Colonic mucosa (tissue), 4 donors: ENCODE measurements at regions not wholly inside any gene's neighbourhood (a gene's known extent, or its start where the extent isn't known, plus 50 kb on each side); places are given as distances from the start of the nearest gene placed in this dataset.

ENCODE experiments used
- DNase-seq: peaks from one replicate; pipeline ENCODE4 v3.0.0-alpha.2; 2020
- H3K27ac ChIP-seq: fragments of 200-600 bp; one replicate; pipeline ENCODE4 v1.8.0; 2021
- H3K27me3 ChIP-seq: fragments of 200-600 bp; one replicate; pipeline ENCODE4 v1.8.0; 2021
- H3K36me3 ChIP-seq: fragments of 200-600 bp; one replicate; pipeline ENCODE4 v1.8.0; 2021
- H3K4me1 ChIP-seq: fragments of 200-600 bp; one replicate; pipeline ENCODE4 v1.8.0; 2021; ENCODE audit warnings: mild to moderate bottlenecking
- H3K4me3 ChIP-seq: fragments of 200-600 bp; one replicate; pipeline ENCODE4 v1.8.0; 2021
- H3K9ac ChIP-seq, 2 donors: one replicate each; pipeline ENCODE4 v1.7.0; 2013; ENCODE audit warnings: control low read depth in 2 of 2, low read depth in 2 of 2, low read length in 2 of 2
- H3K9me3 ChIP-seq: fragments of 200-600 bp; one replicate; pipeline ENCODE4 v1.8.0; 2021
- intact Hi-C: fragments of 100-400 bp; cut with DNase I; formaldehyde crosslinking; loops from one replicate; pipeline ENCODE4 v1.14.1; 2022
- TF ChIP-seq, protein P1 (sequence below): fragments of 200-600 bp; IDR thresholded peaks from one replicate; pipeline ENCODE4 v1.8.0; 2022; ENCODE audit warnings: antibody characterized with exemption, mild to moderate bottlenecking
- donor health status: healthy.
- donor health status: DM: no; HTN: no; CAD: no.
- donor health status: DM: no; HTN: no; CAD: no.

DNA sequence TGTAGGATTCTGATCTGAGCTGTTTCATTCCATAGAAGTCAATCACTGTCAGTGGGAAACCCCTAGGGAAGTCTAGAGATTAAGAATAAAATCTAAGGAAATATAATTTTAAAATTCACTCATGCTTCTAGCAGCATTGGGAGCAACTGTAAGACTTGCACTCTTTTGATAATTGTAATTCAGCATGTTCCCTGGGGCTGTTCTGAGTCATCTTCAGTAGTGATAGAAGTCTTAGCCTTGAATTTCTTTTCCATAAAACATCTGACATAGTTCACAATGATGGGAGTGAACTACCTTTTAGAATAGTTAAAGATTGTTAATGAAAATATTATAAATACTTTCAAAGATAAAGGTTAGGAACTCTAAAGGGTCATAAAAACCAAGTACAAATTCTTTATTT lies 935.8 kb downstream of the DTWD2 start:
- no peak for DNase-seq
- TF ChIP-seq, protein P1, sequence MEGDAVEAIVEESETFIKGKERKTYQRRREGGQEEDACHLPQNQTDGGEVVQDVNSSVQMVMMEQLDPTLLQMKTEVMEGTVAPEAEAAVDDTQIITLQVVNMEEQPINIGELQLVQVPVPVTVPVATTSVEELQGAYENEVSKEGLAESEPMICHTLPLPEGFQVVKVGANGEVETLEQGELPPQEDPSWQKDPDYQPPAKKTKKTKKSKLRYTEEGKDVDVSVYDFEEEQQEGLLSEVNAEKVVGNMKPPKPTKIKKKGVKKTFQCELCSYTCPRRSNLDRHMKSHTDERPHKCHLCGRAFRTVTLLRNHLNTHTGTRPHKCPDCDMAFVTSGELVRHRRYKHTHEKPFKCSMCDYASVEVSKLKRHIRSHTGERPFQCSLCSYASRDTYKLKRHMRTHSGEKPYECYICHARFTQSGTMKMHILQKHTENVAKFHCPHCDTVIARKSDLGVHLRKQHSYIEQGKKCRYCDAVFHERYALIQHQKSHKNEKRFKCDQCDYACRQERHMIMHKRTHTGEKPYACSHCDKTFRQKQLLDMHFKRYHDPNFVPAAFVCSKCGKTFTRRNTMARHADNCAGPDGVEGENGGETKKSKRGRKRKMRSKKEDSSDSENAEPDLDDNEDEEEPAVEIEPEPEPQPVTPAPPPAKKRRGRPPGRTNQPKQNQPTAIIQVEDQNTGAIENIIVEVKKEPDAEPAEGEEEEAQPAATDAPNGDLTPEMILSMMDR = no peak
- Histone ChIP-seq H3K27ac (no peak overlapping the region), H3K9me3 (peaks cover 5% of the 10 kb centered on the region), H3K27me3 (no peaks in the 10 kb centered on the region), H3K9ac (no peak overlapping the region), H3K4me1 (no peaks in the 10 kb centered on the region), H3K36me3 (no peaks in the 10 kb centered on the region), H3K4me3 (no peak overlapping the region)
- intact Hi-C loops = no loop called here

DNA sequence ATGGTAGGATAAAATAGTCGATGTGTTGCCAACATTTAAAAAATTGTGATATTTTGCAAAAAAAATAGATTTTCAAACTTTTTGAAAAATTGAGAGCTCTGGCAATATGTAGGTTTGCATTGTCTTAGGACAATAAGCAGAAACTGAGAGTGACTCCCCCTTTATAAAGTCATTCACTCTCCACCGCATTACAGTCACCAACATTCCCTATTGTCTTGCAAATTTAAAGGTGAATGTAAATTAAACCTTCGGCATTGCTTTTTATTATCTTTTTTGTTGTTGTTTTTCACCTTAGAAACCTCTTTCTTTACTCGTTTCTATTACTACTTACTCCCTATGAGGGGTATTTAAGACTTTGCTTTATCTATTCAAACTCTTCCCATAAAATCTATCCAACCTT lies 944.2 kb downstream of the DTWD2 start:
- Histone ChIP-seq H3K4me1 (no peaks in the 10 kb centered on the region), H3K27me3 (no peaks in the 10 kb centered on the region), H3K27ac (no peak overlapping the region), H3K9me3 (no peaks in the 10 kb centered on the region), H3K36me3 (no peaks in the 10 kb centered on the region), H3K4me3 (no peak overlapping the region), H3K9ac (no peak overlapping the region)
- no peak for DNase-seq
- intact Hi-C loops = no loop called here
- TF ChIP-seq, protein P1 = no peak

DNA sequence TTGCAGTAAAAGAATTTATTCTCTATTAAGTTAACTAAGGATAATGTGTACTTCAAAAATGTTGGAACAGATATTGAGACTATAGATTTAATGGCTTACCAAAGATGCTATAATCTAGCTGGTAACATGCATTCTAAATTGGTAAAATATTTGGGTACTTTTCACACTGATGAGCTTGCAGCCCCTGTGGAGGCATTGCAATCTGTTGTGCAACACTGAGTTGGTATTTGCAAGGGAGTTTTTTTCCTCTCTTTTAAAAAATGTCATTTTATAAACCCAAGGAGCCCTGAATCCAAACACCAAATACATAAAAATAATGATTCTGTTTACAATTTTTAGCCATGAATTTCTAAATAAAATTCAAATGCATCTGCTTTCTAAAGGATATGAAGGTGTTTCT lies 944.8 kb downstream of the DTWD2 start:
- DNase-seq = no peak
- TF ChIP-seq, protein P1 = no peak
- Histone ChIP-seq H3K4me1 (no peaks in the 10 kb centered on the region), H3K27ac (no peak overlapping the region), H3K36me3 (no peaks in the 10 kb centered on the region), H3K27me3 (no peaks in the 10 kb centered on the region), H3K9me3 (no peaks in the 10 kb centered on the region), H3K9ac (no peak overlapping the region), H3K4me3 (no peak overlapping the region)
- intact Hi-C loops = no loop called here

GRCh38 chr5:118042076-118042475 lies 946.3 kb downstream of the DTWD2 start:
- TF ChIP-seq, protein P1 = no peak
- no peak for DNase-seq

DNA sequence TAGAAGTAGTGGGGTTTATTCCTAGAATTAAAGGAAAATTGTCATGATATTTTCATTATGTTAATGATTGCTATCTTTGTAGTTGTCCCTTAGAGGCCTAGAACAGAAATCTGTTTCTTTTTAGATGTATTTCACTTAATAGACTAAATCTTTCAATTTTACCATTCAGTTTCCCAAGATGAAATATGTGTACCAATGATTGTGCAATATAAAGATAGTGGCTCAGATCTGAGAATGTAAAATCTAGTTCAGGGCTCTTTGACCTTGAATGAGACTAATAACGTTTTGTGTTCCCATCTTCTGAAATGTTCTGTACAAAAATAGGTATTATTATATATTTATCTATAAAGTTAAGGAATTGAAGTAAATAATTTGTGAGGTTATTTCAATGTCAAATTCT lies 947.9 kb downstream of the DTWD2 start:
- Histone ChIP-seq H3K9me3 (no peaks in the 10 kb centered on the region), H3K4me3 (no peak overlapping the region), H3K9ac (no peak overlapping the region), H3K4me1 (no peaks in the 10 kb centered on the region), H3K36me3 (no peaks in the 10 kb centered on the region), H3K27ac (no peak overlapping the region), H3K27me3 (no peaks in the 10 kb centered on the region)
- TF ChIP-seq, protein P1 = no peak
- no peak for DNase-seq
- intact Hi-C loops = no loop called here

More at GRCh38 chr5:118042076-118042475, 946.3 kb downstream of the DTWD2 start:
- Histone ChIP-seq H3K36me3 (no peaks in the 10 kb centered on the region), H3K9ac (no peak overlapping the region), H3K27me3 (no peaks in the 10 kb centered on the region), H3K4me1 (no peaks in the 10 kb centered on the region), H3K9me3 (no peaks in the 10 kb centered on the region), H3K4me3 (no peak overlapping the region), H3K27ac (no peak overlapping the region)
- intact Hi-C loops = no loop called here
